H1 (cell line): ENCODE measurements at regions not wholly inside any gene's neighbourhood (a gene's known extent, or its start where the extent isn't known, plus 50 kb on each side); places are given as distances from the start of the nearest gene placed in this dataset.

Experiments used
- CTCF ChIA-PET: fragments of 300-600 bp; sonication (Branson Sonifier 250); formaldehyde crosslinking; loops from one replicate; lab custom pipeline; 2021; ENCODE audit not compliant: partially characterized antibody; lab: Charles Lee
- POLR2A ChIA-PET: fragments of 300-600 bp; sonication (Branson Sonifier 250); formaldehyde crosslinking; loops from one replicate; lab custom pipeline; 2021; ENCODE audit warnings: inconsistent platforms; ENCODE audit not compliant: partially characterized antibody; lab: Charles Lee
- DNase-seq, 2 experiments: peaks; one replicate each; pipeline versions ENCODE4 v3.0.0 to v3.0.0-alpha.2; 2010 to 2022; ENCODE audit warnings: low spot score in 2 of 2, low read depth in 1 of 2, mixed read lengths in 1 of 2
- FAIRE-seq: peaks from 2 replicates; lab custom pipeline; 2011; peaks lifted over from hg19 to GRCh38; lab: Jason Lieb, UNC
- H2AFZ ChIP-seq: 2 replicates; pipeline ENCODE4 v1.8.1; 2012; ENCODE audit warnings: low read length, inconsistent platforms
- H2AK5ac ChIP-seq: 2 replicates; pipeline ENCODE4 v1.6.1; 2013; ENCODE audit warnings: low read depth, low read length
- H2BK120ac ChIP-seq: replicated peaks from 2 replicates; pipeline ENCODE3; 2013; ENCODE audit warnings: low read depth, low read length, inconsistent platforms
- H2BK12ac ChIP-seq: 2 replicates; pipeline ENCODE4 v1.6.1; 2013; ENCODE audit warnings: low read depth, low read length
- H2BK15ac ChIP-seq: 2 replicates; pipeline ENCODE4 v1.6.1; 2013; ENCODE audit warnings: low read length
- H2BK20ac ChIP-seq: 2 replicates; pipeline ENCODE4 v1.6.1; 2013; ENCODE audit warnings: low read length
- H2BK5ac ChIP-seq: 2 replicates; pipeline ENCODE4 v1.6.1; 2013; ENCODE audit warnings: low read depth, low read length
- H3K14ac ChIP-seq: 2 replicates; pipeline ENCODE4 v1.6.1; 2013; ENCODE audit warnings: inconsistent platforms; ENCODE audit not compliant: insufficient read length
- H3K18ac ChIP-seq: 2 replicates; pipeline ENCODE4 v1.6.1; 2013; ENCODE audit warnings: low read length; ENCODE audit errors: extremely low read depth
- H3K23ac ChIP-seq: 2 replicates; pipeline ENCODE4 v1.6.1; 2013; ENCODE audit warnings: inconsistent platforms; ENCODE audit not compliant: insufficient read length
- H3K23me2 ChIP-seq: 2 replicates; pipeline ENCODE4 v1.6.1; 2013; ENCODE audit warnings: low read depth, low read length
- H3K27ac ChIP-seq: 2 replicates; pipeline ENCODE4 v1.6.1; 2011; ENCODE audit warnings: low read depth, low read length, inconsistent platforms
- H3K27me3 ChIP-seq, 4 experiments: replicated peaks in 1 of 4; 1 replicate in 1 of 4; 2 replicates in 3 of 4; pipeline versions ENCODE4 v1.6.1 to v1.8.1; 2011 to 2013; ENCODE audit warnings: low read length in 3 of 4, mild to moderate bottlenecking in 3 of 4, inconsistent platforms in 2 of 4, mixed read lengths in 2 of 4, moderate library complexity in 1 of 4; ENCODE audit not compliant: control insufficient read depth in 3 of 4, insufficient read depth in 3 of 4; ENCODE audit errors: extremely low read depth in 1 of 4
- H3K36me3 ChIP-seq, 4 experiments: 2 replicates each; pipeline versions ENCODE4 v1.6.1 to v1.8.1; 2011 to 2013; ENCODE audit warnings: mild to moderate bottlenecking in 4 of 4, low read length in 3 of 4, moderate library complexity in 2 of 4, control low read depth in 1 of 4, inconsistent platforms in 1 of 4; ENCODE audit not compliant: insufficient read depth in 4 of 4, control insufficient read depth in 2 of 4
- H3K4ac ChIP-seq: replicated peaks from 2 replicates; pipeline ENCODE3; 2013; ENCODE audit warnings: low read length, low read depth, mixed read lengths, inconsistent platforms; ENCODE audit not compliant: insufficient read length
- H3K4me1 ChIP-seq, 4 experiments: replicated peaks in 1 of 4; 1 replicate in 1 of 4; 2 replicates in 3 of 4; pipeline versions ENCODE4 v1.6.1 to v1.8.1; 2011 to 2013; ENCODE audit warnings: low read length in 3 of 4, inconsistent platforms in 2 of 4, mixed read lengths in 1 of 4; ENCODE audit not compliant: insufficient read depth in 4 of 4, control insufficient read depth in 3 of 4
- H3K4me2 ChIP-seq, 2 experiments: 2 replicates each; pipeline versions ENCODE4 v1.6.1 to v1.8.1; 2011 to 2013; ENCODE audit warnings: low read depth in 2 of 2, low read length in 2 of 2, control low read depth in 1 of 2, inconsistent platforms in 1 of 2, mild to moderate bottlenecking in 1 of 2; ENCODE audit not compliant: insufficient read depth in 1 of 2
- H3K4me3 ChIP-seq, 4 experiments: fragments of 200-600, 300-600 bp in 1 of 4; sonication (generic), shearing (Covaris generic), sonication (Bioruptor Twin) in 1 of 4; 2 replicates each; pipeline versions ENCODE4 v1.5.1 to v1.8.1; 2011 to 2016; ENCODE audit warnings: low read length in 4 of 4, low read depth in 3 of 4, control low read depth in 2 of 4, inconsistent platforms in 2 of 4, mild to moderate bottlenecking in 2 of 4, mixed read lengths in 1 of 4, moderate library complexity in 1 of 4; ENCODE audit not compliant: insufficient read depth in 2 of 4; ENCODE audit errors: extremely low read depth in 1 of 4
- H3K56ac ChIP-seq: replicated peaks from 2 replicates; pipeline ENCODE3; 2013; ENCODE audit warnings: low read depth, mild to moderate bottlenecking, mixed read lengths, low read length, inconsistent platforms; ENCODE audit not compliant: insufficient read length
- H3K79me1 ChIP-seq: 2 replicates; pipeline ENCODE4 v1.6.1; 2013; ENCODE audit warnings: low read depth, low read length, control low read depth
- H3K79me2 ChIP-seq, 2 experiments: 2 replicates each; pipeline versions ENCODE4 v1.6.1 to v1.8.1; 2012 to 2013; ENCODE audit warnings: low read length in 2 of 2, mild to moderate bottlenecking in 2 of 2, inconsistent platforms in 1 of 2; ENCODE audit not compliant: insufficient read depth in 2 of 2, control insufficient read depth in 1 of 2
- H3K9ac ChIP-seq, 4 experiments: replicated peaks in 1 of 4; 1 replicate in 1 of 4; 2 replicates in 3 of 4; pipeline versions ENCODE4 v1.6.1 to v1.8.1; 2011 to 2013; ENCODE audit warnings: low read depth in 3 of 4, low read length in 3 of 4, control low read depth in 2 of 4, mild to moderate bottlenecking in 2 of 4, moderate library complexity in 2 of 4, inconsistent platforms in 1 of 4; ENCODE audit errors: extremely low read depth in 1 of 4
- H3K9me3 ChIP-seq, 2 experiments: 2 replicates each; pipeline versions ENCODE4 v1.6.1 to v1.8.1; 2012 to 2013; ENCODE audit warnings: mild to moderate bottlenecking in 2 of 2, moderate library complexity in 2 of 2, control low read depth in 1 of 2, inconsistent platforms in 1 of 2, low read depth in 1 of 2, low read length in 1 of 2, mixed read lengths in 1 of 2; ENCODE audit not compliant: insufficient read depth in 2 of 2
- H4K20me1 ChIP-seq, 2 experiments: replicated peaks in 1 of 2; 2 replicates each; pipeline versions ENCODE3 to v1.8.1; 2011 to 2013; ENCODE audit warnings: inconsistent platforms in 2 of 2, low read length in 2 of 2, mild to moderate bottlenecking in 1 of 2; ENCODE audit not compliant: insufficient read depth in 2 of 2, control insufficient read depth in 1 of 2
- H4K5ac ChIP-seq: 2 replicates; pipeline ENCODE4 v1.6.1; 2013; ENCODE audit warnings: low read length, low read depth, mixed read lengths, inconsistent platforms; ENCODE audit not compliant: insufficient read length
- H4K8ac ChIP-seq: 2 replicates; pipeline ENCODE4 v1.8.0; 2013; ENCODE audit warnings: mild to moderate bottlenecking, moderate library complexity, low read length, inconsistent platforms; ENCODE audit not compliant: insufficient read depth; ENCODE audit errors: extremely low read depth
- H4K91ac ChIP-seq: replicated peaks from 2 replicates; pipeline ENCODE3; 2013; ENCODE audit warnings: low read length, mixed read lengths, inconsistent platforms; ENCODE audit not compliant: insufficient read length
- CEBPB ChIP-seq: IDR thresholded peaks from 2 replicates; pipeline ENCODE4 v1.6.1; 2012; ENCODE audit warnings: low read depth, low read length
- MAFK ChIP-seq: IDR thresholded peaks from 2 replicates; pipeline ENCODE4 v1.6.1; 2012; ENCODE audit warnings: low read depth, mild to moderate bottlenecking, improper control_type of control experiment, low read length
- RNF2 ChIP-seq: fragments of 200-900, 300-1000 bp; sonication (generic); IDR thresholded peaks from 2 replicates; pipeline ENCODE4 v1.7.1; 2016; ENCODE audit warnings: borderline replicate concordance, low read depth, mild to moderate bottlenecking, antibody characterized with exemption, low read length; ENCODE audit not compliant: poor library complexity, severe bottlenecking; ENCODE audit errors: missing control alignments
- WGBS, 2 experiments: shearing (Covaris generic) in 1 of 2; methylation state at CpG; one replicate each; pipeline versions ENCODE4 v1.1.6 to v1.1.7; 2013 to 2015; ENCODE audit warnings: low lambda C conversion rate in 2 of 2, mixed read lengths in 2 of 2, inconsistent platforms in 1 of 2, low coverage in 1 of 2, missing lambda C conversion rate in 1 of 2; ENCODE audit not compliant: insufficient replicate concordance in 2 of 2, insufficient coverage in 1 of 2, insufficient read length in 1 of 2; ENCODE audit errors: extremely low coverage in 1 of 2, missing lambda C conversion rate in 1 of 2; 5-methylcytosine and 5-hydroxymethylcytosine counted together

DNA sequence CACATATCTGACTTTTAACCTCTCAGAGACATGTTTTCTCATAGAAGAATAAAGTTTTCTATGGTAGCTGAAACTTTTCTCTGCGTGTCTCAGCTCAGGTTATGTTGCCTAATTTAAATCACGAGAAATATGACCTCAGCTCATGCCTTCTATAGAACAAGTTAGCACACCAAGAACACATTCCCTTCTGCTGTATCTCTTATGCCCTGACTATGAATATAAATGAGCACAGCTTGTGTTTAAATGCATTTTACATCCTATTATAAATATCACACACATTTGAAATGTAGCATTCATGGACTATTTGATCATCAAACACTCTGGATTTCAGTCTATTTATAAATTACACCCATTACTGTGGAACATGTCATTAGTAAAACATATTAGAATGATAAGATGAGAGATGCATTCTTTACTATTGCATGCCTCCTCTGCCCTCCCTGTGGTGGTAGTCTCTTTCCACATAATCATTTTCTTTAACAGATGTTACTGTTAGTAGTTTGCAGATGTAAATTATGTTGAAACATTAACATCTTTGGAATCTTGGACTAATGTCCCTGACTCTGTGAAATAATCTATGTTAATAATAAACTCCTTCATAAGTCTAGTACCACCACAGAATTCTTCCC is 2044.9 kb upstream of the PCDH20 start:
- Histone ChIP-seq H3K14ac (no peak overlapping the region), H2AFZ (no peak overlapping the region), H3K9ac (no peak overlapping the region), H3K4me2 (no peak overlapping the region), H3K18ac (no peak overlapping the region), H2BK5ac (no peak overlapping the region), H3K79me2 (no peaks in the 10 kb centered on the region), H3K23me2 (no peaks in the 10 kb centered on the region), H3K9me3 (no peaks in the 10 kb centered on the region), H2BK20ac (no peak overlapping the region), H3K36me3 (no peaks in the 10 kb centered on the region), H2AK5ac (no peak overlapping the region), H3K56ac (no peak overlapping the region), H3K4me1 (no peaks in the 10 kb centered on the region), H3K79me1 (no peaks in the 10 kb centered on the region), H4K91ac (no peak overlapping the region), H2BK120ac (no peak overlapping the region), H2BK12ac (no peak overlapping the region), H3K4ac (no peak overlapping the region), H3K4me3 (no peak overlapping the region), H2BK15ac (no peak overlapping the region), H4K20me1 (no peaks in the 10 kb centered on the region), H4K8ac (no peak overlapping the region), H3K23ac (no peak overlapping the region), H3K27me3 (no peaks in the 10 kb centered on the region), H4K5ac (no peak overlapping the region), H3K27ac (no peak overlapping the region)
- 90% methylated on average over 2 of the region's 2 CpGs; no CpG with 5 or more reads in 1 of the 2 experiments for WGBS, 2 experiments
- no peak for FAIRE-seq
- CTCF ChIA-PET: interaction anchor here (1.3 kb wide), 1 partner anchor 14 kb away, joined by 4 read pairs; no protein-coding TSS in a partner anchor
- DNase-seq: no peak
- TF ChIP-seq MAFK (no peak), CEBPB (no peak), RNF2 (no peak)
- POLR2A ChIA-PET: no interaction called here
